ENCODE measurements at regions not wholly inside any gene's neighbourhood (a gene's known extent, or its start where the extent isn't known, plus 50 kb on each side); places are given as distances from the start of the nearest gene placed in this dataset.

DNA sequence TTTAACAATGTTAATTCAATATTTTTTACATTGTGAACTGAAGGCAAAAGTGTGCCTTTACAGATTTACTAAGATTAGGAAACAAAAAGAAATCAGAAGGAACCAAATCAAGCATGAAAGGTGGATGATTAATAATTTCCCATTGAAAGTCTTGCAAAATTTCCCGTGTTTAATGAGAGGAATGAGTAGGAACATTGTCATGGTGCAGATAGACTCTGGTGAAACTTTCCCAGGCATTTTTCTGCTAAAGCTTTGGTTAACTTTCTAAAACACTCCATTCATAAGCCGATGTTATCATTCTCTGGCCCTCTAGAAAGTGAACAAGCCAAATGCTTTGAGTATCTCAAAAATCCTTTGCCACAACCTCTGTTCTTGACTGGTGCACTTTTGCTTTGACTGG is 1522.8 kb upstream of the PABPC4L start:
- Histone ChIP-seq H3K9me3 (replicated peaks in 1 of 3) (no peaks in the 10 kb centered on the region), H3K4me1 (replicated peaks in 1 of 2) (no peaks in the 10 kb centered on the region), H3K27me3 (no peaks in the 10 kb centered on the region), H3K4me3 (no peak overlapping the region), H3K36me3 (replicated peaks in 1 of 2) (no peaks in the 10 kb centered on the region), H3K27ac (no peak overlapping the region)
- TF ChIP-seq POLR2A (IDR thresholded peaks at IDR 0.05), result no peak
- DNase-seq, result no peak
- intact Hi-C loops (cut with DNase I), result no loop called here
- 71 to 82% (median 78%) methylated on average over 2 of the region's 2 CpGs for WGBS, 4 donors

DNA sequence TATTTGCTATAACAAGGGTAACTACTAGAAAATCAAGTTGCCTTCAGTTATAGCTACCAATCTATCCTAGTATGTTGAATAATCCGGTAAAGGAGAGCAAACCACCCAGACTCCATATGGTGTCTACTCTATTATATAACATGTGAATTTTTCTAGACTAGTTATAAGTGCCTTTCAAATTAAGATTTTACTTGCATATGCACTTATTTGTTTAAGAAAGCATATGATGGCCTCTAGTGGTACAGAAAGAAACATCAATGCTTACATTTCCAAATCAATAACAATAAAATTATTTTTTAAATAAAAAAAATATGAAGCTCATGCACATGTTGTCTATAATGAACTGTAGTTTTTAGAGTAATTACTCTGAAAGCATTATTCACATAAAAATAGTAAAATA is 1516.4 kb upstream of the PABPC4L start:
- intact Hi-C loops (cut with DNase I), result no loop called here
- 82 to 90% (median 86%) methylated on average over 1 of the region's 1 CpG for WGBS, 4 donors
- Histone ChIP-seq H3K36me3 (replicated peaks in 1 of 2) (no peaks in the 10 kb centered on the region), H3K27ac (no peak overlapping the region), H3K9me3 (replicated peaks in 1 of 3) (no peaks in the 10 kb centered on the region), H3K4me1 (replicated peaks in 1 of 2) (no peaks in the 10 kb centered on the region), H3K27me3 (no peaks in the 10 kb centered on the region), H3K4me3 (no peak overlapping the region)
- DNase-seq, result no peak
- TF ChIP-seq CTCF (IDR thresholded peaks at IDR 0.05) (no peak), POLR2A (IDR thresholded peaks at IDR 0.05) (no peak)

DNA sequence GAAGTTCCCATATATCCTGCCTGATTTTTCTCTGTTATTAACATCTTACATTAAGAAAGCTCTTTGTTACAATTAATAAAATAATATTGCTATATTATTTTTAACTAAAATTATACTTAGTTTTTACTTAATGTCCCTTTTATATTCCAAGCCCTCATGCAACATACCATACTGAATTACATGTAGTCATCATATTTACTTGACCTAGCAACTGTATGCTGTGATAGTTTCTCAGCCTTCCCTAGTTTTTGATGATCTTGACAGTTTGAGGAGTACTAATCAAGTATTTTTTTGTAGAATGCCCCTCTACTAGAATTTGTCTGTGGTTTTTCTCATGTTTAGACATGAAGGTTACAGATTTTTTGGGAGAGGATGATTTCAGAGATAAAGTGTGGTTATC is 1503.8 kb upstream of the PABPC4L start:
- H3K27ac ChIP-seq, result no peak overlapping the region
- H3K4me3 ChIP-seq, result no peak overlapping the region
- H3K9me3 ChIP-seq (replicated peaks in 1 of 3), result no peaks in the 10 kb centered on the region
- H3K36me3 ChIP-seq (replicated peaks in 1 of 2), result no peaks in the 10 kb centered on the region
- intact Hi-C loops (cut with DNase I), result no loop called here
- DNase-seq, result no peak
- no peaks in the 10 kb centered on the region for H3K27me3 ChIP-seq
- H3K4me1 ChIP-seq (replicated peaks in 1 of 2), result no peaks in the 10 kb centered on the region
- TF ChIP-seq CTCF (IDR thresholded peaks at IDR 0.05) (no peak), POLR2A (IDR thresholded peaks at IDR 0.05) (no peak)

DNA sequence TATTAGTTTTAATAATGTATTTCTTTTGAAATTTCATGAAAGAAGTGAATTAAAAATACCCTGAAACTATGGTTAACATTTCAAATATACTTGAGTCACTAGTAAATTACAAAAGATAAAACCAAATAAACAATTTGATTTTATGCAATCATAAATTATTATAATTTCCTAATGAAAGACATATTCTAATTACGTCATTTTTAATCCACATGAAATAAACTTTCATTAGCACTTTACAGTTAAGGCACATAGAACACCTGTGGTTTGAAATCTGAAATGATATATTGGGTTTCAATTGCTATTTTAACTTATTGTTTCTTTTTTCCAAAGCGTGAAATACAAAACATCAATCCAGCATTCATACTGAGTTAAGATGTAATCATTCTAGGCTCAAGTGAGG is 1492.5 kb upstream of the PABPC4L start:
- TF ChIP-seq POLR2A (IDR thresholded peaks at IDR 0.05) (no peak), CTCF (IDR thresholded peaks at IDR 0.05) (no peak)
- H3K27me3 ChIP-seq, result no peaks in the 10 kb centered on the region
- DNase-seq, result no peak
- no peaks in the 10 kb centered on the region for H3K36me3 ChIP-seq (replicated peaks in 1 of 2)
- H3K9me3 ChIP-seq (replicated peaks in 1 of 3), result peaks cover 0 to 4% (median 0%) of the 10 kb centered on the region in 3 donors
- intact Hi-C loops (cut with DNase I), result no loop called here
- no peaks in the 10 kb centered on the region for H3K4me1 ChIP-seq (replicated peaks in 1 of 2)
- WGBS, 4 donors, result 67 to 79% (median 72%) methylated on average over 2 of the region's 2 CpGs
- H3K4me3 ChIP-seq, result no peak overlapping the region
- H3K27ac ChIP-seq, result no peak overlapping the region

GRCh38 chr4:135684001-135684400 is 1482.4 kb upstream of the PABPC4L start:
- H3K4me3 ChIP-seq, result no peak overlapping the region
- no peak for DNase-seq
- H3K27ac ChIP-seq, result no peak overlapping the region
- 64 to 83% (median 75%) methylated on average over 2 of the region's 2 CpGs for WGBS, 4 donors
- intact Hi-C loops (cut with DNase I), result no loop called here
- no peaks in the 10 kb centered on the region for H3K36me3 ChIP-seq (replicated peaks in 1 of 2)
- no peaks in the 10 kb centered on the region for H3K4me1 ChIP-seq (replicated peaks in 1 of 2)
- no peaks in the 10 kb centered on the region for H3K9me3 ChIP-seq (replicated peaks in 1 of 3)
- no peaks in the 10 kb centered on the region for H3K27me3 ChIP-seq
- TF ChIP-seq POLR2A (IDR thresholded peaks at IDR 0.05), result no peak
- TF ChIP-seq CTCF (IDR thresholded peaks at IDR 0.05), result no peak
